GM12878 (cell line): ENCODE measurements at regions not wholly inside any gene's neighbourhood (a gene's known extent, or its start where the extent isn't known, plus 50 kb on each side); places are given as distances from the start of the nearest gene placed in this dataset.

Source experiments
- ATAC-seq: fragments of 200-7000 bp; cut with Tn5 transposase; 3 replicates; pipeline ENCODE4 v1.9.1; 2020; ENCODE audit warnings: mild to moderate bottlenecking, moderate library complexity
- BruUV-seq: library from RNA; stranded (reverse); fragments of 400-500 nt; replicated peaks from 2 replicates; lab custom pipeline; 2021; lab: Mats Ljungman, UMichigan
- CTCF ChIA-PET: fragments of 300-600 bp; sonication (Branson Sonifier 250); formaldehyde crosslinking; extraction: SDS; loops from one replicate; lab custom pipeline; 2021; ENCODE audit warnings: inconsistent platforms; lab: Yijun Ruan, JAX
- POLR2A ChIA-PET: fragments of 350-600 bp; formaldehyde crosslinking; extraction: SDS; loops from one replicate; lab custom pipeline; 2021; ENCODE audit warnings: inconsistent platforms; lab: Charles Lee
- RAD21 ChIA-PET: fragments of 300-600 bp; sonication (Branson Sonifier 250); formaldehyde crosslinking; loops from one replicate; lab custom pipeline; 2023; ENCODE audit warnings: antibody characterized with exemption; ENCODE audit not compliant: unreplicated experiment; lab: Charles Lee
- SMC1A ChIA-PET: fragments of 300-600 bp; sonication (Branson Sonifier 250); formaldehyde crosslinking; loops from one replicate; lab custom pipeline; 2023; ENCODE audit not compliant: unreplicated experiment, uncharacterized antibody; lab: Charles Lee
- DNase-seq: peaks from one replicate; pipeline ENCODE4 v3.0.0-alpha.2; 2011; ENCODE audit warnings: low read depth, low spot score
- FAIRE-seq: peaks from 3 replicates; lab custom pipeline; 2011; peaks lifted over from hg19 to GRCh38; lab: Jason Lieb, UNC
- H2AFZ ChIP-seq: 2 replicates; pipeline ENCODE4 v1.6.0; 2011; ENCODE audit warnings: low read depth, low read length, control low read depth; ENCODE audit not compliant: control insufficient read depth
- H3K27ac ChIP-seq: 2 replicates; pipeline ENCODE4 v1.5.1; 2011; ENCODE audit warnings: control low read depth; ENCODE audit not compliant: control insufficient read depth, insufficient read depth
- H3K27me3 ChIP-seq, 2 experiments: replicated peaks in 1 of 2; 2 replicates each; pipeline versions ENCODE4 v1.6.0 to v1.6.1; 2011; ENCODE audit warnings: low read length in 1 of 2; ENCODE audit not compliant: control insufficient read depth in 2 of 2, insufficient read depth in 2 of 2
- H3K36me3 ChIP-seq, 2 experiments: 2 replicates each; pipeline ENCODE4 v1.5.1; 2011; ENCODE audit warnings: low read length in 1 of 2; ENCODE audit not compliant: control insufficient read depth in 2 of 2, insufficient read depth in 2 of 2
- H3K4me1 ChIP-seq: 2 replicates; pipeline ENCODE4 v1.6.1; 2011; ENCODE audit warnings: mild to moderate bottlenecking, low read length, moderate library complexity, mixed read lengths; ENCODE audit not compliant: control insufficient read depth, insufficient read depth
- H3K4me2 ChIP-seq: 2 replicates; pipeline ENCODE4 v1.6.0; 2011; ENCODE audit warnings: control low read depth; ENCODE audit not compliant: control insufficient read depth, insufficient read depth
- H3K4me3 ChIP-seq: fragments of 200-600 bp; sonication (generic); 2 replicates; pipeline ENCODE4 v1.5.1; 2016
- H3K79me2 ChIP-seq: 2 replicates; pipeline ENCODE4 v1.6.0; 2011; ENCODE audit warnings: low read length; ENCODE audit not compliant: control insufficient read depth, insufficient read depth
- H3K9ac ChIP-seq: 2 replicates; pipeline ENCODE4 v1.8.0; 2011; ENCODE audit warnings: low read length, control low read depth, mixed read lengths; ENCODE audit not compliant: control insufficient read depth, insufficient read depth
- H3K9me3 ChIP-seq: replicated peaks from 3 replicates; pipeline ENCODE4 v1.5.1; 2011; ENCODE audit warnings: mild to moderate bottlenecking, low read length; ENCODE audit not compliant: control insufficient read depth, insufficient read depth
- H4K20me1 ChIP-seq: 2 replicates; pipeline ENCODE4 v1.6.0; 2011; ENCODE audit not compliant: control insufficient read depth, insufficient read depth
- CHD1 ChIP-seq: IDR thresholded peaks from 2 replicates; pipeline ENCODE4 v1.6.1; 2012; ENCODE audit warnings: low read depth, low read length, improper control_type of control experiment
- EGR1 ChIP-seq, 2 experiments: IDR thresholded peaks; 1 replicate in 1 of 2; 2 replicates in 1 of 2; pipeline ENCODE4 v1.6.1; 2011 to 2012; ENCODE audit warnings: low read depth in 2 of 2, low read length in 2 of 2, borderline replicate concordance in 1 of 2, mild to moderate bottlenecking in 1 of 2, moderate library complexity in 1 of 2
- EP300 ChIP-seq, 2 experiments: fragments of 150-350 bp in 1 of 2; IDR thresholded peaks; 2 replicates each; pipeline ENCODE4 v1.6.1; 2011 to 2012; ENCODE audit warnings: low read depth in 2 of 2, low read length in 2 of 2, borderline replicate concordance in 1 of 2, improper control_type of control experiment in 1 of 2, inconsistent platforms in 1 of 2; ENCODE audit not compliant: control insufficient read depth in 1 of 2
- NRF1 ChIP-seq: conservative IDR thresholded peaks from 2 replicates; pipeline ENCODE4 v1.6.1; 2011; ENCODE audit warnings: mild to moderate bottlenecking, low read depth, low read length, improper control_type of control experiment
- RBBP5 ChIP-seq: fragments of 200-600 bp; sonication (generic); conservative IDR thresholded peaks from 2 replicates; pipeline ENCODE4 v1.6.1; 2016
- TBL1XR1 ChIP-seq: IDR thresholded peaks from 2 replicates; pipeline ENCODE4 v1.6.1; 2012; ENCODE audit warnings: low read depth, low read length, improper control_type of control experiment
- TCF7 ChIP-seq: IDR thresholded peaks from 2 replicates; pipeline ENCODE4 v1.6.1; 2014; ENCODE audit warnings: antibody characterized with exemption, borderline replicate concordance
- ZNF384 ChIP-seq: IDR thresholded peaks from 2 replicates; pipeline ENCODE4 v1.6.1; 2012; ENCODE audit warnings: low read depth, mild to moderate bottlenecking, low read length, improper control_type of control experiment, borderline replicate concordance
- WGBS: methylation state at CpG from one replicate; pipeline ENCODE4 v1.1.6; 2016; ENCODE audit warnings: low lambda C conversion rate; ENCODE audit not compliant: insufficient replicate concordance, insufficient coverage; ENCODE audit errors: missing lambda C conversion rate; 5-methylcytosine and 5-hydroxymethylcytosine counted together
- in situ Hi-C: fragments of 300-500 bp; cut with MboI; formaldehyde crosslinking; loops from 9 replicates; pipeline ENCODE4 v1.14.3; 2018; ENCODE audit warnings: mixed read lengths
- intact Hi-C: fragments of 100-400 bp; cut with micrococcal nuclease; formaldehyde crosslinking; loops from one replicate; pipeline ENCODE4 v1.14.2; 2022; ENCODE audit not compliant: unreplicated experiment
- TF ChIP-seq, protein P1 (sequence below): fragments of 450-650 bp; formaldehyde crosslinking; IDR thresholded peaks from 2 replicates; pipeline ENCODE4 v1.4.0; 2020; ENCODE audit warnings: mild to moderate bottlenecking, moderate library complexity
- TF ChIP-seq, protein P2 (sequence below): fragments of 450-650 bp; formaldehyde crosslinking; IDR thresholded peaks from 2 replicates; pipeline ENCODE4 v1.4.0; 2022; ENCODE audit warnings: mild to moderate bottlenecking, moderate library complexity
- TF ChIP-seq, protein P3 (sequence below): fragments of 450-650 bp; IDR thresholded peaks from 2 replicates; pipeline ENCODE4 v1.6.1; 2017; ENCODE audit warnings: mild to moderate bottlenecking, moderate library complexity

DNA sequence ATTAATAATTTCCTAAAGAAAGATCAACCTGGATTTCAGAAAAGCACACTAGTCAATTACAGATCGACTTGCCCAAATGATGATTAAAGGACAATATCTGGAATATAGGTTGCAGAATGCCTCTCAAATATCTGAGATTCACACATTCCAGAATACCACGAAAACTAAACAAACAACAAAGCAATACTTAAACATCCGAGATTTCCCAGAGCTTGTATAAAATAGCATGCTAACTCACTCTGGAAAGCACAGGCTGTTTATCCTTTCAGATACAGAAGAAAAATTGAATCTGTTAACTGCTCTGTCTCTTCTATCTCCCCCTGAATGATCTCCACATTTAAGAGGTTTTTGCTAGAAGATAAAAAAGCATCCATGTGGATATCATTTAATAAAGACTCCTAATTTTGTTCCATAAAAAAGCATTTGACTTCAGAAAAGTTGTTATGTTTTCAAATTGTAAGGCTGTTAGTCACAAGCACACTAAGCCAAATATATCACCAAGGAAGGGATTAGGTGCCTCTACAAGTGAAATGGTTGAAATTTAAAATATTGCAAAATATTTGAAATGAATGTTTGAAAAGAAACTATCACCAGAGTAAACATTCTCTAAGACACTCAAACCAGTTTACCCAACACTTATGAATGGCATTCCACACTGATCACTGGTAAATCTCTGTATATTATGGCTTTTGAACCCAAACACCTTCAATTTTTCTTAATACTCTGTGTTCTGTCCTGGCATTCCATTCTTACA is 865.1 kb upstream of the ADAMTS5 start (continued):
- TF ChIP-seq, protein P1, sequence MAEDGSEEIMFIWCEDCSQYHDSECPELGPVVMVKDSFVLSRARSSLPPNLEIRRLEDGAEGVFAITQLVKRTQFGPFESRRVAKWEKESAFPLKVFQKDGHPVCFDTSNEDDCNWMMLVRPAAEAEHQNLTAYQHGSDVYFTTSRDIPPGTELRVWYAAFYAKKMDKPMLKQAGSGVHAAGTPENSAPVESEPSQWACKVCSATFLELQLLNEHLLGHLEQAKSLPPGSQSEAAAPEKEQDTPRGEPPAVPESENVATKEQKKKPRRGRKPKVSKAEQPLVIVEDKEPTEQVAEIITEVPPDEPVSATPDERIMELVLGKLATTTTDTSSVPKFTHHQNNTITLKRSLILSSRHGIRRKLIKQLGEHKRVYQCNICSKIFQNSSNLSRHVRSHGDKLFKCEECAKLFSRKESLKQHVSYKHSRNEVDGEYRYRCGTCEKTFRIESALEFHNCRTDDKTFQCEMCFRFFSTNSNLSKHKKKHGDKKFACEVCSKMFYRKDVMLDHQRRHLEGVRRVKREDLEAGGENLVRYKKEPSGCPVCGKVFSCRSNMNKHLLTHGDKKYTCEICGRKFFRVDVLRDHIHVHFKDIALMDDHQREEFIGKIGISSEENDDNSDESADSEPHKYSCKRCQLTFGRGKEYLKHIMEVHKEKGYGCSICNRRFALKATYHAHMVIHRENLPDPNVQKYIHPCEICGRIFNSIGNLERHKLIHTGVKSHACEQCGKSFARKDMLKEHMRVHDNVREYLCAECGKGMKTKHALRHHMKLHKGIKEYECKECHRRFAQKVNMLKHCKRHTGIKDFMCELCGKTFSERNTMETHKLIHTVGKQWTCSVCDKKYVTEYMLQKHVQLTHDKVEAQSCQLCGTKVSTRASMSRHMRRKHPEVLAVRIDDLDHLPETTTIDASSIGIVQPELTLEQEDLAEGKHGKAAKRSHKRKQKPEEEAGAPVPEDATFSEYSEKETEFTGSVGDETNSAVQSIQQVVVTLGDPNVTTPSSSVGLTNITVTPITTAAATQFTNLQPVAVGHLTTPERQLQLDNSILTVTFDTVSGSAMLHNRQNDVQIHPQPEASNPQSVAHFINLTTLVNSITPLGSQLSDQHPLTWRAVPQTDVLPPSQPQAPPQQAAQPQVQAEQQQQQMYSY (CRISPR knock-in tag): no peak
- no peak for TF ChIP-seq RBBP5
- no peak for TF ChIP-seq CHD1
- no peak for TF ChIP-seq NRF1
- no peak for TF ChIP-seq TBL1XR1

DNA sequence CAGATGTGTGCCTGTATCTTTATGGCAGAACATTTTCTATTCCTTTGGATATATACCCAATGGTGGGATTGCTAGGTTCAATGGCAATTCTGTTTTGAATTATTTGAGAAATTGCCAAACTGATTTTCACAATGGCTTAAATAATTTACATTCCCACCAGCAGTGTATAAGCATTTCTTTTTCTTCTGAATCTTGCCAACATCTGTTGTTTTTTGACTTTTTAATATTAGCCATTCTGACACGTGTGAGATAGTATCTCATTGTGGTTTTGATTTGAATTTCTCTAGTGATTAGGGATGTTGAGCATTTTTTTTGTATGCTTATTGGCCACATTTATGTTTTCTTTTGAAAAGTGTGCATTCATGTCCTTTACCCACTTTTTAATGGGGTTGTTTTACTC is 864.3 kb upstream of the ADAMTS5 start:
- Histone ChIP-seq H3K4me2 (no peak overlapping the region), H3K36me3 (no peaks in the 10 kb centered on the region), H3K9ac (no peak overlapping the region), H3K27ac (no peak overlapping the region), H3K27me3 (no peaks in the 10 kb centered on the region), H2AFZ (no peak overlapping the region), H3K9me3 (no peaks in the 10 kb centered on the region), H3K4me3 (no peak overlapping the region), H4K20me1 (no peaks in the 10 kb centered on the region), H3K79me2 (no peaks in the 10 kb centered on the region), H3K4me1 (no peaks in the 10 kb centered on the region)
- in situ Hi-C loops (loop anchor here (25.0 kb wide), 1 partner anchor 106 kb away; no protein-coding TSS in a partner anchor), intact Hi-C loops (no loop called here)
- POLR2A ChIA-PET: no interaction called here
- BruUV-seq: no TSS peak
- SMC1A ChIA-PET: no interaction called here
- WGBS: 0% methylated on average over 1 of the region's 1 CpG
- no peak for DNase-seq
- CTCF ChIA-PET: no interaction called here
- peak; percentile 7 for FAIRE-seq
- RAD21 ChIA-PET: no interaction called here
- ATAC-seq: no peak
- TF ChIP-seq EP300 (IDR thresholded peaks at IDR 0.05; ENCODE audit: borderline replicate concordance in 1 of 2, control insufficient read depth in 1 of 2, low read depth in 2 of 2, low read length in 2 of 2): no peak
- no peak for TF ChIP-seq ZNF384
- no peak for TF ChIP-seq EGR1 (IDR thresholded peaks at IDR 0.05; ENCODE audit: borderline replicate concordance in 1 of 2, low read depth in 2 of 2, low read length in 2 of 2)
- no peak for TF ChIP-seq TCF7
- TF ChIP-seq, protein P2, sequence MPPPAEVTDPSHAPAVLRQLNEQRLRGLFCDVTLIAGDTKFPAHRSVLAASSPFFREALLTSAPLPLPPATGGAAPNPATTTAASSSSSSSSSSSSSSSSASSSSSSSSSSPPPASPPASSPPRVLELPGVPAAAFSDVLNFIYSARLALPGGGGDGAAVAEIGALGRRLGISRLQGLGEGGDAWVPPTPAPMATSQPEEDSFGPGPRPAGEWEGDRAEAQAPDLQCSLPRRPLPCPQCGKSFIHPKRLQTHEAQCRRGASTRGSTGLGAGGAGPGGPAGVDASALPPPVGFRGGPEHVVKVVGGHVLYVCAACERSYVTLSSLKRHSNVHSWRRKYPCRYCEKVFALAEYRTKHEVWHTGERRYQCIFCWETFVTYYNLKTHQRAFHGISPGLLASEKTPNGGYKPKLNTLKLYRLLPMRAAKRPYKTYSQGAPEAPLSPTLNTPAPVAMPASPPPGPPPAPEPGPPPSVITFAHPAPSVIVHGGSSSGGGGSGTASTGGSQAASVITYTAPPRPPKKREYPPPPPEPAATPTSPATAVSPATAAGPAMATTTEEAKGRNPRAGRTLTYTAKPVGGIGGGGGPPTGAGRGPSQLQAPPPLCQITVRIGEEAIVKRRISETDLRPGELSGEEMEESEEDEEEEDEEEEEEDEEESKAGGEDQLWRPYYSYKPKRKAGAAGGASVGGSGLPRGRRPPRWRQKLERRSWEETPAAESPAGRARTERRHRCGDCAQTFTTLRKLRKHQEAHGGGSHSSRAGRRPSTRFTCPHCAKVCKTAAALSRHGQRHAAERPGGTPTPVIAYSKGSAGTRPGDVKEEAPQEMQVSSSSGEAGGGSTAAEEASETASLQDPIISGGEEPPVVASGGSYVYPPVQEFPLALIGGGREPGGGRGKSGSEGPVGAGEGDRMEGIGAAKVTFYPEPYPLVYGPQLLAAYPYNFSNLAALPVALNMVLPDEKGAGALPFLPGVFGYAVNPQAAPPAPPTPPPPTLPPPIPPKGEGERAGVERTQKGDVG (CRISPR knock-in tag): no peak
- TF ChIP-seq, protein P3, sequence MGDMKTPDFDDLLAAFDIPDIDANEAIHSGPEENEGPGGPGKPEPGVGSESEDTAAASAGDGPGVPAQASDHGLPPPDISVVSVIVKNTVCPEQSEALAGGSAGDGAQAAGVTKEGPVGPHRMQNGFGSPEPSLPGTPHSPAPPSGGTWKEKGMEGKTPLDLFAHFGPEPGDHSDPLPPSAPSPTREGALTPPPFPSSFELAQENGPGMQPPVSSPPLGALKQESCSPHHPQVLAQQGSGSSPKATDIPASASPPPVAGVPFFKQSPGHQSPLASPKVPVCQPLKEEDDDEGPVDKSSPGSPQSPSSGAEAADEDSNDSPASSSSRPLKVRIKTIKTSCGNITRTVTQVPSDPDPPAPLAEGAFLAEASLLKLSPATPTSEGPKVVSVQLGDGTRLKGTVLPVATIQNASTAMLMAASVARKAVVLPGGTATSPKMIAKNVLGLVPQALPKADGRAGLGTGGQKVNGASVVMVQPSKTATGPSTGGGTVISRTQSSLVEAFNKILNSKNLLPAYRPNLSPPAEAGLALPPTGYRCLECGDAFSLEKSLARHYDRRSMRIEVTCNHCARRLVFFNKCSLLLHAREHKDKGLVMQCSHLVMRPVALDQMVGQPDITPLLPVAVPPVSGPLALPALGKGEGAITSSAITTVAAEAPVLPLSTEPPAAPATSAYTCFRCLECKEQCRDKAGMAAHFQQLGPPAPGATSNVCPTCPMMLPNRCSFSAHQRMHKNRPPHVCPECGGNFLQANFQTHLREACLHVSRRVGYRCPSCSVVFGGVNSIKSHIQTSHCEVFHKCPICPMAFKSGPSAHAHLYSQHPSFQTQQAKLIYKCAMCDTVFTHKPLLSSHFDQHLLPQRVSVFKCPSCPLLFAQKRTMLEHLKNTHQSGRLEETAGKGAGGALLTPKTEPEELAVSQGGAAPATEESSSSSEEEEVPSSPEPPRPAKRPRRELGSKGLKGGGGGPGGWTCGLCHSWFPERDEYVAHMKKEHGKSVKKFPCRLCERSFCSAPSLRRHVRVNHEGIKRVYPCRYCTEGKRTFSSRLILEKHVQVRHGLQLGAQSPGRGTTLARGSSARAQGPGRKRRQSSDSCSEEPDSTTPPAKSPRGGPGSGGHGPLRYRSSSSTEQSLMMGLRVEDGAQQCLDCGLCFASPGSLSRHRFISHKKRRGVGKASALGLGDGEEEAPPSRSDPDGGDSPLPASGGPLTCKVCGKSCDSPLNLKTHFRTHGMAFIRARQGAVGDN: no peak
